HL-60 (cell line): ENCODE measurements at regions not wholly inside any gene's neighbourhood (a gene's known extent, or its start where the extent isn't known, plus 50 kb on each side); places are given as distances from the start of the nearest gene placed in this dataset.

Experiments used
- DNase-seq, 2 experiments: peaks; one replicate each; pipeline ENCODE4 v3.0.0-alpha.2; 2010 to 2020; ENCODE audit warnings: low read depth in 1 of 2, low spot score in 1 of 2
- H3K27ac ChIP-seq: fragments of 250-450 bp; sonication (Bioruptor Pico); replicated peaks from 2 replicates; pipeline ENCODE4 v1.5.1; 2020; ENCODE audit warnings: mild to moderate bottlenecking, moderate library complexity
- H3K27me3 ChIP-seq: fragments of 250-450 bp; sonication (Bioruptor Pico); 2 replicates; pipeline ENCODE4 v1.5.1; 2021; ENCODE audit warnings: mild to moderate bottlenecking, moderate library complexity; ENCODE audit not compliant: insufficient read depth, poor library complexity, severe bottlenecking
- H3K4me3 ChIP-seq: replicated peaks from 2 replicates; pipeline ENCODE4 v1.5.1; 2011; ENCODE audit warnings: mild to moderate bottlenecking, control low read depth, low read length; ENCODE audit not compliant: insufficient read depth
- GABPA ChIP-seq: IDR thresholded peaks from 2 replicates; pipeline ENCODE4 v1.6.1; 2012; ENCODE audit warnings: low read depth
- POLR2AphosphoS5 ChIP-seq: IDR thresholded peaks from 2 replicates; pipeline ENCODE4 v1.6.1; 2012; ENCODE audit warnings: low read depth
- SPI1 ChIP-seq: IDR thresholded peaks from 2 replicates; pipeline ENCODE4 v1.6.1; 2012; ENCODE audit warnings: low read depth, mild to moderate bottlenecking, borderline replicate concordance
- TF ChIP-seq, protein P1 (sequence below): IDR thresholded peaks from 2 replicates; pipeline ENCODE4 v1.6.1; 2012; ENCODE audit warnings: low read depth; ENCODE audit not compliant: insufficient replicate concordance
- TF ChIP-seq, protein P2 (sequence below): IDR thresholded peaks from one replicate; pipeline ENCODE4 v1.5.1; 2011; ENCODE audit warnings: low read length, control low read depth, inconsistent platforms; ENCODE audit not compliant: insufficient read depth

DNA sequence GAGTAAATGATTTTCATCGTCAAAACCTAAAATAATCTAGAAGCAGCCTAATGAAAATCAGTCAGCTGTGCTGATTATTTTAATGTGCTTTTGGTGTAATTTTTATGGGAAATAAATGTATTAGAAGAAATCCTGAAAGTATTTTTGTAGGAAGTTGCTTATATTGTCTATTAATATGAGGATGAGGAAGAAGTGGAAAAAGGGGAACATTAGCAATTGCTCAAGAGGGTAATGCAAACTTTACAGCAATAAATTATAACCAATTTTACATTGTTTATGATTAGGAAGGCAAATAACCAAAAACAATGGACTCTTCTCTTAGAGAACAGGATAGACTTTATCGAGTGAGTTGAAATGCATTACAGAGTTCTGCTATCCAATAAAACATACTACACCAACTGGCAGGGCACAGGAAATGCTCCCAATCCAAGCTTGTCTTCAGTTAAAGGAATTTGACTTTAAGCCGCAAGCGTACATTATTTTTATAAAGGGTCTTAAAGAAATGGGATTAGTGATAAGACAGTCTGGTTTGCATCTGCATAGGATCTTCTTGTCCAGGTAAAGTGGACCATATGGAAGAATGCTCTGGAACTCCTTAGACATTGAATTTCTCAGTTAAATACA, 374.8 kb downstream of the PDGFC start:
- H3K4me3 ChIP-seq, result no peak overlapping the region
- no peak overlapping the region for H3K27ac ChIP-seq
- no peak for TF ChIP-seq SPI1
- TF ChIP-seq, protein P1, sequence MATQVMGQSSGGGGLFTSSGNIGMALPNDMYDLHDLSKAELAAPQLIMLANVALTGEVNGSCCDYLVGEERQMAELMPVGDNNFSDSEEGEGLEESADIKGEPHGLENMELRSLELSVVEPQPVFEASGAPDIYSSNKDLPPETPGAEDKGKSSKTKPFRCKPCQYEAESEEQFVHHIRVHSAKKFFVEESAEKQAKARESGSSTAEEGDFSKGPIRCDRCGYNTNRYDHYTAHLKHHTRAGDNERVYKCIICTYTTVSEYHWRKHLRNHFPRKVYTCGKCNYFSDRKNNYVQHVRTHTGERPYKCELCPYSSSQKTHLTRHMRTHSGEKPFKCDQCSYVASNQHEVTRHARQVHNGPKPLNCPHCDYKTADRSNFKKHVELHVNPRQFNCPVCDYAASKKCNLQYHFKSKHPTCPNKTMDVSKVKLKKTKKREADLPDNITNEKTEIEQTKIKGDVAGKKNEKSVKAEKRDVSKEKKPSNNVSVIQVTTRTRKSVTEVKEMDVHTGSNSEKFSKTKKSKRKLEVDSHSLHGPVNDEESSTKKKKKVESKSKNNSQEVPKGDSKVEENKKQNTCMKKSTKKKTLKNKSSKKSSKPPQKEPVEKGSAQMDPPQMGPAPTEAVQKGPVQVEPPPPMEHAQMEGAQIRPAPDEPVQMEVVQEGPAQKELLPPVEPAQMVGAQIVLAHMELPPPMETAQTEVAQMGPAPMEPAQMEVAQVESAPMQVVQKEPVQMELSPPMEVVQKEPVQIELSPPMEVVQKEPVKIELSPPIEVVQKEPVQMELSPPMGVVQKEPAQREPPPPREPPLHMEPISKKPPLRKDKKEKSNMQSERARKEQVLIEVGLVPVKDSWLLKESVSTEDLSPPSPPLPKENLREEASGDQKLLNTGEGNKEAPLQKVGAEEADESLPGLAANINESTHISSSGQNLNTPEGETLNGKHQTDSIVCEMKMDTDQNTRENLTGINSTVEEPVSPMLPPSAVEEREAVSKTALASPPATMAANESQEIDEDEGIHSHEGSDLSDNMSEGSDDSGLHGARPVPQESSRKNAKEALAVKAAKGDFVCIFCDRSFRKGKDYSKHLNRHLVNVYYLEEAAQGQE, result no peak
- TF ChIP-seq, protein P2, sequence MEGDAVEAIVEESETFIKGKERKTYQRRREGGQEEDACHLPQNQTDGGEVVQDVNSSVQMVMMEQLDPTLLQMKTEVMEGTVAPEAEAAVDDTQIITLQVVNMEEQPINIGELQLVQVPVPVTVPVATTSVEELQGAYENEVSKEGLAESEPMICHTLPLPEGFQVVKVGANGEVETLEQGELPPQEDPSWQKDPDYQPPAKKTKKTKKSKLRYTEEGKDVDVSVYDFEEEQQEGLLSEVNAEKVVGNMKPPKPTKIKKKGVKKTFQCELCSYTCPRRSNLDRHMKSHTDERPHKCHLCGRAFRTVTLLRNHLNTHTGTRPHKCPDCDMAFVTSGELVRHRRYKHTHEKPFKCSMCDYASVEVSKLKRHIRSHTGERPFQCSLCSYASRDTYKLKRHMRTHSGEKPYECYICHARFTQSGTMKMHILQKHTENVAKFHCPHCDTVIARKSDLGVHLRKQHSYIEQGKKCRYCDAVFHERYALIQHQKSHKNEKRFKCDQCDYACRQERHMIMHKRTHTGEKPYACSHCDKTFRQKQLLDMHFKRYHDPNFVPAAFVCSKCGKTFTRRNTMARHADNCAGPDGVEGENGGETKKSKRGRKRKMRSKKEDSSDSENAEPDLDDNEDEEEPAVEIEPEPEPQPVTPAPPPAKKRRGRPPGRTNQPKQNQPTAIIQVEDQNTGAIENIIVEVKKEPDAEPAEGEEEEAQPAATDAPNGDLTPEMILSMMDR, result no peak
- TF ChIP-seq GABPA, result no peak
- TF ChIP-seq POLR2AphosphoS5, result no peak
- no peak for DNase-seq
- no peaks in the 10 kb centered on the region for H3K27me3 ChIP-seq

DNA sequence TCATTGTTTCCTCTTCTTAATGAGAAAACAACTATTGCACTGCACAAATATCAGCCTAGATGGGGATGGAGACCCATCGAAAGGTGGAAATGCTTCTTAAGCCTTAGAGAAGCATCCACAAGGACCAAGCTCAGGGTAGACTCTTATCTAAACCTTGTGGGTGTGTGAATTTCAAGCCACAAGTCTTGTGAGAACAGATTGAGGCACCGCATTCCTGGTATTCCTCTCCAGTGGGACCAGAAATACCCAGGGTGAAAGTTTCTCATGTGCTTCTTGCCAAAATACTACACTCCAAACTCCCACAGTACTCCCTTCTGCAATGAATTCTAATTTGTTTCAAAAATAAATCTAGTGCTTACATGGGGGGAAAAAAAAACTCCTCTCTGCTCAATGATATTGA, 375.6 kb downstream of the PDGFC start:
- DNase-seq, result no peak
- TF ChIP-seq, protein P1, result no peak
- no peak for TF ChIP-seq SPI1
- no peak overlapping the region for H3K27ac ChIP-seq
- no peaks in the 10 kb centered on the region for H3K27me3 ChIP-seq
- no peak overlapping the region for H3K4me3 ChIP-seq

GRCh38 chr4:156595041-156595440, 376.6 kb downstream of the PDGFC start:
- Histone ChIP-seq H3K27me3 (no peaks in the 10 kb centered on the region), H3K4me3 (no peak overlapping the region), H3K27ac (no peak overlapping the region)
- DNase-seq, result no peak
- TF ChIP-seq, protein P2, result no peak
- no peak for TF ChIP-seq GABPA
- no peak for TF ChIP-seq POLR2AphosphoS5
- TF ChIP-seq, protein P1, result no peak
- TF ChIP-seq SPI1, result no peak

DNA sequence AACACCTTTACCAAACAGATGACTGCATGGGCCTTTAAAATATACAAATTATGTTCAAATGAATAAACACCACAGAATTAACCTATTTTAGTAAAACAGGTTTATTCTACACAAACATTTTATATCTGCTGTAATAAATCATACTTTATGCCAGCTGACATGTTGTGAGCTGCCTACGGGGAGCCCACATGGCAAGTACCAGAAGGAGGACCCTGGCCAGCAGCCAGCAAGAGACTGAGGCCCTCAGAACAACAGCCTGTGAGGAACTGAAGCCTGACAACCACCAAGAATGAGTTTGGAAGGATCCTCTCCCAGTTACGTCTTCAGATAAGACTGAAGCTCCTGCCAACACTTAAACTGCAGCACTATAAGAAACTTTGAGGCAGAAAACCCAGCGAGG, 377.0 kb downstream of the PDGFC start:
- no peak for DNase-seq
- TF ChIP-seq, protein P1, result peak; percentile 52
- TF ChIP-seq POLR2AphosphoS5, result no peak
- Histone ChIP-seq H3K27ac (no peak overlapping the region), H3K27me3 (no peaks in the 10 kb centered on the region), H3K4me3 (no peak overlapping the region)
